Lower leg skin (tissue), 3 donors: ENCODE measurements at regions not wholly inside any gene's neighbourhood (a gene's known extent, or its start where the extent isn't known, plus 50 kb on each side); places are given as distances from the start of the nearest gene placed in this dataset.

ENCODE experiments used
- CTCF ChIP-seq, 3 donors: fragments of 450-650 bp; IDR thresholded peaks; one replicate each; pipeline ENCODE4 v1.5.1; 2016; ENCODE audit warnings: antibody characterized with exemption in 3 of 3, mild to moderate bottlenecking in 3 of 3, moderate library complexity in 2 of 3
- POLR2A ChIP-seq, 2 donors: fragments of 450-650 bp; IDR thresholded peaks; one replicate each; pipeline ENCODE4 v1.6.1; 2016 to 2017; ENCODE audit warnings: antibody characterized with exemption in 2 of 2, mild to moderate bottlenecking in 1 of 2, moderate library complexity in 1 of 2

- TF ChIP-seq POLR2A (IDR thresholded peaks at IDR 0.05): no peak
- TF ChIP-seq CTCF (IDR thresholded peaks at IDR 0.05): no peak
Measured at GRCh38 chr5:103851091-103851490, 288.5 kb upstream of the NUDT12 start.
